Heart right ventricle (tissue), 16 donors: ENCODE measurements at regions not wholly inside any gene's neighbourhood (a gene's known extent, or its start where the extent isn't known, plus 50 kb on each side); places are given as distances from the start of the nearest gene placed in this dataset.

ENCODE experiments used
- ATAC-seq, 8 donors: fragments of 200-7000 bp; cut with Tn5 transposase; one replicate each; pipeline ENCODE4 v1.9.1; 2020; ENCODE audit warnings: mild to moderate bottlenecking in 8 of 8, moderate library complexity in 8 of 8, moderate number of reproducible peaks in 1 of 8
- DNase-seq, 2 donors: peaks; one replicate each; pipeline ENCODE4 v3.0.0-alpha.2; 2020
- H3K27ac ChIP-seq, 10 donors: fragments of 200-600 bp; sonication (generic) in 2 of 10; one replicate each; pipeline versions ENCODE4 v1.5.0 to v1.8.0; 2020 to 2022; ENCODE audit warnings: mild to moderate bottlenecking in 3 of 10
- H3K27me3 ChIP-seq, 7 donors: fragments of 200-600 bp; one replicate each; pipeline ENCODE4 v1.8.0; 2021 to 2022; ENCODE audit warnings: mild to moderate bottlenecking in 2 of 7
- H3K36me3 ChIP-seq, 9 donors: fragments of 200-600 bp; sonication (generic) in 1 of 9; one replicate each; pipeline versions ENCODE4 v1.5.0 to v1.8.0; 2020 to 2022; ENCODE audit warnings: mild to moderate bottlenecking in 2 of 9
- H3K4me1 ChIP-seq, 9 donors: fragments of 200-600 bp; sonication (generic) in 1 of 9; one replicate each; pipeline versions ENCODE4 v1.5.0 to v1.8.0; 2020 to 2022; ENCODE audit warnings: mild to moderate bottlenecking in 4 of 9
- H3K4me3 ChIP-seq, 10 donors: fragments of 200-600 bp; sonication (generic) in 2 of 10; one replicate each; pipeline versions ENCODE4 v1.5.0 to v1.8.0; 2020 to 2022; ENCODE audit warnings: mild to moderate bottlenecking in 7 of 10, moderate library complexity in 2 of 10
- H3K9me3 ChIP-seq, 11 donors: fragments of 200-600 bp in 10 of 11; sonication (generic) in 2 of 11; one replicate each; pipeline versions ENCODE4 v1.5.0 to v1.8.0; 2013 to 2022; ENCODE audit warnings: mild to moderate bottlenecking in 2 of 11, control low read depth in 1 of 11, moderate library complexity in 1 of 11
- WGBS, 2 donors: extraction: QIAGEN DNeasy Blood & Tissue Kit; methylation state at CpG; one replicate each; pipeline ENCODE4 v1.1.7; 2013; ENCODE audit warnings: inconsistent platforms in 1 of 2; 5-methylcytosine and 5-hydroxymethylcytosine counted together
- intact Hi-C, 10 donors: fragments of 100-400 bp; cut with DNase I; formaldehyde crosslinking; loops; one replicate each; pipeline versions ENCODE4 v1.11.1 to v1.14.2; 2022
- TF ChIP-seq, protein P1 (sequence below), 9 donors: fragments of 200-600 bp; sonication (generic) in 2 of 9; IDR thresholded peaks; one replicate each; pipeline versions ENCODE4 v1.5.0 to v1.8.0; 2021 to 2022; ENCODE audit warnings: antibody characterized with exemption in 9 of 9, mild to moderate bottlenecking in 5 of 9, moderate library complexity in 1 of 9
- donor health status: Arrhythmogenic right ventricular cardiomyopathy.
- donor health status: ischemic (EF 13 %, LVEDD 7.1; RV severe dilation, severe dysfunction).
- donor health status: healthy with polysubstance abuse.
- donor health status: DM: no; HTN: yes; CAD: no.
- donor health status: DM: no; HTN: no; CAD: no.
- donor health status: ischemic (EF 25% LVEDD 6.9; RV normal size, moderate dysfunction).
- donor health status: ischemic (EF 25% LVEDD 5.7; RV mildly dilated, moderate dysfunction).
- donor health status: healthy.
- donor health status: DM: yes; HTN: yes; CAD: no.
- donor health status: Ischemic cardiomyopathy.
- donor health status: ischemic (EF 35%, LVEDD 5.7; RV mildly dilated, moderate dysfunction).
- donor health status: nonischemic (EF 11% LVEDD 7.7; RV severe dilation, severe dysfunction).
- donor health status: DM: yes; HTN: yes; CAD: no.
- donor health status: PGD.
- donor health status: ischemic (EF 29% LVEDD 5.4; RV normal size, mild dysfunction).
- donor health status: nonischemic (EF 23%, LVEDD 6.1; RV moderate dilation, normal function).

DNA sequence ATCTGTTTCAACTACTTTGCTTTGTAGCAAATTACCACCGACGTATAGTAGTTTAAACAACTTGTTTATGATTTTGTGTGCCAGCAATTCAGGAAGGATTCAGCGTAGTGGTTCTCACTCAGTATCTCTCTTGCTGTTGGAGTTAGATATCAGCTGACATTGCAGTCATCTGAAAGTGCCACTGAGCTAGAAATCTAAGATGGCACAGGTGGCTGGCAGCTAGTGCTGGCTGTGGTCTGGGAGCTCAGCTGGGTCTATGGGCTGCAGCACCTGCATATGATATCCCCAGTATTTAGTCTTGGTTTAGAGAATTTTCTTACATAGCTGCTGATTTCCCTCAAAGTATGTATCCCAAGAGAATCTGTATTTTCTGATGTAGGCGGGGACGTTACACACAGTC is 235.6 kb downstream of the SCG2 start:
- Histone ChIP-seq H3K4me1 (no peaks in the 10 kb centered on the region), H3K27ac (no peak overlapping the region), H3K9me3 (no peaks in the 10 kb centered on the region), H3K4me3 (no peak overlapping the region), H3K27me3 (no peaks in the 10 kb centered on the region), H3K36me3 (no peaks in the 10 kb centered on the region)
- no peak for ATAC-seq
- intact Hi-C loops, result no loop called here
- TF ChIP-seq, protein P1, sequence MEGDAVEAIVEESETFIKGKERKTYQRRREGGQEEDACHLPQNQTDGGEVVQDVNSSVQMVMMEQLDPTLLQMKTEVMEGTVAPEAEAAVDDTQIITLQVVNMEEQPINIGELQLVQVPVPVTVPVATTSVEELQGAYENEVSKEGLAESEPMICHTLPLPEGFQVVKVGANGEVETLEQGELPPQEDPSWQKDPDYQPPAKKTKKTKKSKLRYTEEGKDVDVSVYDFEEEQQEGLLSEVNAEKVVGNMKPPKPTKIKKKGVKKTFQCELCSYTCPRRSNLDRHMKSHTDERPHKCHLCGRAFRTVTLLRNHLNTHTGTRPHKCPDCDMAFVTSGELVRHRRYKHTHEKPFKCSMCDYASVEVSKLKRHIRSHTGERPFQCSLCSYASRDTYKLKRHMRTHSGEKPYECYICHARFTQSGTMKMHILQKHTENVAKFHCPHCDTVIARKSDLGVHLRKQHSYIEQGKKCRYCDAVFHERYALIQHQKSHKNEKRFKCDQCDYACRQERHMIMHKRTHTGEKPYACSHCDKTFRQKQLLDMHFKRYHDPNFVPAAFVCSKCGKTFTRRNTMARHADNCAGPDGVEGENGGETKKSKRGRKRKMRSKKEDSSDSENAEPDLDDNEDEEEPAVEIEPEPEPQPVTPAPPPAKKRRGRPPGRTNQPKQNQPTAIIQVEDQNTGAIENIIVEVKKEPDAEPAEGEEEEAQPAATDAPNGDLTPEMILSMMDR (IDR thresholded peaks at IDR 0.05), result no peak
- 69 to 71% methylated on average over 5 of the region's 5 CpGs for WGBS, 2 donors
- DNase-seq, result no peak

DNA sequence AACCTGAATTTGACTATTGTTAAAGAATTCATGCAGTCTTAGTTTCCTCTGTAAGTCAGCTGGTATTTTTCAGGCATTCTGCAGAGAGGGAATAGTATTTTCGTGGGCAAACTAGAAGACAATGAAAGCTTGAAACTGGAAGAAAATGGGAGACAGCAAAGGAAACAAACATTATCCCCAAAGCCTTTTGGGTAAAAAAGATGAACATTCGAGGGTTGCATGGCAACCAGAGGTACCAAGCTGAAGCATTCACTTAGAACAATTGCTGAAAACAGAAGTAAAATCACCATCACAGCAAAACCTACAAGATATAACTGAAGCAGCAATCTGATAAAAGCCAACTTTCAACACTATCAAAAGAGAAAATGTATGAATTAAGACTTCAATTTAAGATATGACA is 233.7 kb downstream of the SCG2 start:
- H3K27ac ChIP-seq, result no peak overlapping the region
- H3K4me1 ChIP-seq, result no peaks in the 10 kb centered on the region
- WGBS, 2 donors, result 49 to 60% methylated on average over 2 of the region's 2 CpGs
- DNase-seq (no peak), ATAC-seq (no peak)
- H3K4me3 ChIP-seq, result no peak overlapping the region
- no peaks in the 10 kb centered on the region for H3K9me3 ChIP-seq
- no peaks in the 10 kb centered on the region for H3K27me3 ChIP-seq
- intact Hi-C loops, result no loop called here
- TF ChIP-seq, protein P1 (IDR thresholded peaks at IDR 0.05), result no peak
- H3K36me3 ChIP-seq, result no peaks in the 10 kb centered on the region

- 69 to 75% methylated on average over 3 of the region's 3 CpGs for WGBS, 2 donors
- TF ChIP-seq, protein P1 (IDR thresholded peaks at IDR 0.05), result no peak
- no peak for ATAC-seq
- intact Hi-C loops, result no loop called here
- Histone ChIP-seq H3K36me3 (no peaks in the 10 kb centered on the region), H3K4me1 (no peaks in the 10 kb centered on the region), H3K27ac (no peak overlapping the region), H3K9me3 (no peaks in the 10 kb centered on the region), H3K4me3 (no peak overlapping the region), H3K27me3 (no peaks in the 10 kb centered on the region)
- no peak for DNase-seq
Observed at GRCh38 chr2:223369889-223370288, 232.3 kb downstream of the SCG2 start.

DNA sequence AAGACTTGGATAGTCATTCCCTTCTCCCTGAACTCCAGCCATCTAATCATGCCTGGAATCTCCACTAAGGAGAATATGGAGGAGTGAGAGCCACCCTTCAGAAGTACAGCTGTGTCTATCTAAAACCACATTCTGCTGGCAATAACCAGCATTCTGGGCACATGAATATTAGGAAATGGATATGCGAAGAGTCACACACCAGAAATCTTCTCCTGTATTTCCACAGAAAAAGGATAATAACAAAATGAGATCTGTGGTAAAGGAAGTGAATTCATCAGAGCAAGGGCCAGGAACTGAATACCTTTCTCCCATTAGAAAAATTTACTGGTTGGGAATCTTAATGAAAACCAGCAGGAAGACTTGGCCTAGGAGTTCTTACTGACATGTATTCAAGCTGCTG is 218.8 kb downstream of the SCG2 start:
- Histone ChIP-seq H3K4me3 (no peak overlapping the region), H3K27me3 (no peaks in the 10 kb centered on the region), H3K27ac (no peak overlapping the region), H3K36me3 (no peaks in the 10 kb centered on the region), H3K4me1 (no peaks in the 10 kb centered on the region), H3K9me3 (no peaks in the 10 kb centered on the region)
- TF ChIP-seq, protein P1 (IDR thresholded peaks at IDR 0.05), result no peak
- no peak for DNase-seq
- 90 to 91% methylated on average over 1 of the region's 1 CpG for WGBS, 2 donors
- intact Hi-C loops, result no loop called here
- no peak for ATAC-seq

- intact Hi-C loops, result no loop called here
- H3K4me1 ChIP-seq, result no peaks in the 10 kb centered on the region
- H3K36me3 ChIP-seq, result no peaks in the 10 kb centered on the region
- TF ChIP-seq, protein P1 (IDR thresholded peaks at IDR 0.05), result no peak
- no peaks in the 10 kb centered on the region for H3K9me3 ChIP-seq
- no peak for DNase-seq
- no peaks in the 10 kb centered on the region for H3K27me3 ChIP-seq
- no peak for ATAC-seq
- H3K4me3 ChIP-seq, result no peak overlapping the region
- H3K27ac ChIP-seq, result no peak overlapping the region
Observed at GRCh38 chr2:223386189-223386588, 216.0 kb downstream of the SCG2 start.
